Activated B cell treated with CpG ODN at 0.5 μM for 24 hours (primary cell): ENCODE measurements at regions not wholly inside any gene's neighbourhood (a gene's known extent, or its start where the extent isn't known, plus 50 kb on each side); places are given as distances from the start of the nearest gene placed in this dataset.

ENCODE experiments used
- ATAC-seq: fragments of 200-7000 bp; cut with Tn5 transposase; one replicate; pipeline ENCODE4 v1.10.0; 2021; ENCODE audit warnings: low read depth, mild to moderate bottlenecking, moderate library complexity
- CTCF ChIA-PET: fragments of 350-600 bp; sonication (Branson Sonifier 250); formaldehyde crosslinking; loops from one replicate; lab custom pipeline; 2021; ENCODE audit warnings: antibody characterized with exemption; lab: Charles Lee
- POLR2A ChIA-PET: fragments of 350-600 bp; sonication (Branson Sonifier 250); formaldehyde crosslinking; loops from one replicate; lab custom pipeline; 2021; ENCODE audit warnings: antibody characterized with exemption; lab: Charles Lee
- DNase-seq: peaks from one replicate; pipeline ENCODE4 v3.0.0; 2022
- H3K27ac Mint-ChIP-seq: one replicate; pipeline ENCODE4 v1.8.0; 2020; ENCODE audit warnings: mixed read lengths
- H3K27me3 Mint-ChIP-seq: one replicate; pipeline ENCODE4 v1.8.0; 2021; ENCODE audit warnings: mixed read lengths
- H3K36me3 Mint-ChIP-seq: one replicate; pipeline ENCODE4 v1.8.0; 2021; ENCODE audit warnings: low read depth, mixed read lengths
- H3K4me1 Mint-ChIP-seq: one replicate; pipeline ENCODE4 v1.8.0; 2021; ENCODE audit warnings: mixed read lengths
- H3K4me3 Mint-ChIP-seq: one replicate; pipeline ENCODE4 v1.8.0; 2020; ENCODE audit warnings: mild to moderate bottlenecking, mixed read lengths
- H3K9me3 Mint-ChIP-seq: one replicate; pipeline ENCODE4 v1.8.0; 2020; ENCODE audit warnings: mixed read lengths
- CTCF ChIP-seq: fragments of 200-600 bp; IDR thresholded peaks from one replicate; pipeline ENCODE4 v1.8.0; 2022; ENCODE audit warnings: antibody characterized with exemption, mild to moderate bottlenecking
- intact Hi-C: fragments of 100-400 bp; cut with micrococcal nuclease; formaldehyde crosslinking; loops from one replicate; pipeline ENCODE4 v1.15.1; 2024

GRCh38 chr14:95396221-95396620 lies 76.5 kb upstream of the CLMN start:
- Mint-ChIP-seq H3K27ac (peak overlapping the region; percentile 92), H3K4me3 (peak overlapping the region; percentile 61)
- POLR2A ChIA-PET, result no interaction called here

GRCh38 chr14:95395098-95395737 lies 75.5 kb upstream of the CLMN start:
- no peak for ATAC-seq
- TF ChIP-seq CTCF, result no peak
- no peak for DNase-seq
- H3K4me3 Mint-ChIP-seq, result no peak overlapping the region
- POLR2A ChIA-PET, result no interaction called here
- peaks cover 5% of the 10 kb centered on the region for H3K4me1 Mint-ChIP-seq
- peak overlapping the region; percentile 92 for H3K27ac Mint-ChIP-seq
- CTCF ChIA-PET, result no interaction called here
- H3K36me3 Mint-ChIP-seq, result no peaks in the 10 kb centered on the region
- no peaks in the 10 kb centered on the region for H3K27me3 Mint-ChIP-seq
- H3K9me3 Mint-ChIP-seq, result peaks cover 5% of the 10 kb centered on the region
- intact Hi-C loops, result no loop called here

More at GRCh38 chr14:95396221-95396620, 76.5 kb upstream of the CLMN start:
- Mint-ChIP-seq H3K4me1 (peaks cover 5% of the 10 kb centered on the region), H3K27me3 (no peaks in the 10 kb centered on the region), H3K9me3 (peaks cover under 1% of the 10 kb centered on the region), H3K36me3 (no peaks in the 10 kb centered on the region)
- no peak for TF ChIP-seq CTCF
- DNase-seq (no peak), ATAC-seq (peak; percentile 71)
- CTCF ChIA-PET, result no interaction called here
- intact Hi-C loops, result no loop called here

GRCh38 chr14:95394297-95395097 lies 74.8 kb upstream of the CLMN start:
- DNase-seq (no peak), ATAC-seq (no peak)
- Mint-ChIP-seq H3K4me3 (no peak overlapping the region), H3K27me3 (peaks cover 3% of the 10 kb centered on the region), H3K9me3 (peaks cover 5% of the 10 kb centered on the region), H3K27ac (no peak overlapping the region), H3K36me3 (no peaks in the 10 kb centered on the region), H3K4me1 (peaks cover 5% of the 10 kb centered on the region)
- POLR2A ChIA-PET, result no interaction called here
- intact Hi-C loops, result no loop called here
- no peak for TF ChIP-seq CTCF
- CTCF ChIA-PET, result no interaction called here

GRCh38 chr14:95392841-95393240 lies 73.1 kb upstream of the CLMN start:
- intact Hi-C loops, result no loop called here

More at GRCh38 chr14:95392841-95393240, 73.1 kb upstream of the CLMN start:
- Mint-ChIP-seq H3K4me3 (no peak overlapping the region), H3K27me3 (peaks cover 6% of the 10 kb centered on the region), H3K27ac (no peak overlapping the region), H3K36me3 (no peaks in the 10 kb centered on the region), H3K4me1 (peaks cover 5% of the 10 kb centered on the region), H3K9me3 (peaks cover 5% of the 10 kb centered on the region)
- DNase-seq, result no peak
- no peak for TF ChIP-seq CTCF
- ChIA-PET POLR2A (no interaction called here), CTCF (no interaction called here)
- no peak for ATAC-seq
